ENCODE measurements at regions not wholly inside any gene's neighbourhood (a gene's known extent, or its start where the extent isn't known, plus 50 kb on each side); places are given as distances from the start of the nearest gene placed in this dataset.

GRCh38 chr17:34799751-34800150, 161.5 kb downstream of the CCT6B start:
- TF ChIP-seq CTCF (conservative IDR thresholded peaks at IDR 0.05; ENCODE audit: low read depth, low read length) = no peak
- H3K4me3 ChIP-seq (ENCODE audit: low read depth, low read length) = no peak overlapping the region
- DNase-seq (ENCODE audit: low read depth) = no peak

GRCh38 chr17:34798581-34798980, 162.7 kb downstream of the CCT6B start:
- no peak for TF ChIP-seq CTCF (conservative IDR thresholded peaks at IDR 0.05; ENCODE audit: low read depth, low read length)
- DNase-seq (ENCODE audit: low read depth) = no peak
- H3K4me3 ChIP-seq (ENCODE audit: low read depth, low read length) = no peak overlapping the region

- no peak for DNase-seq (ENCODE audit: low read depth)
- TF ChIP-seq CTCF (conservative IDR thresholded peaks at IDR 0.05; ENCODE audit: low read depth, low read length) = no peak
- no peak overlapping the region for H3K4me3 ChIP-seq (ENCODE audit: low read depth, low read length)
These were observed 163.5 kb downstream of the CCT6B start for GRCh38 chr17:34797720-34798119.

GRCh38 chr17:34793231-34793908, 167.9 kb downstream of the CCT6B start:
- TF ChIP-seq CTCF (conservative IDR thresholded peaks at IDR 0.05; ENCODE audit: low read depth, low read length) = no peak
- H3K4me3 ChIP-seq (ENCODE audit: low read depth, low read length) = no peak overlapping the region
- DNase-seq (ENCODE audit: low read depth) = no peak

GRCh38 chr17:34788696-34789095, 172.6 kb downstream of the CCT6B start:
- no peak for TF ChIP-seq CTCF (conservative IDR thresholded peaks at IDR 0.05; ENCODE audit: low read depth, low read length)
- no peak overlapping the region for H3K4me3 ChIP-seq (ENCODE audit: low read depth, low read length)
- DNase-seq (ENCODE audit: low read depth) = no peak

GRCh38 chr17:34784526-34784925, 176.7 kb downstream of the CCT6B start:
- no peak for TF ChIP-seq CTCF (conservative IDR thresholded peaks at IDR 0.05; ENCODE audit: low read depth, low read length)
- no peak overlapping the region for H3K4me3 ChIP-seq (ENCODE audit: low read depth, low read length)
- no peak for DNase-seq (ENCODE audit: low read depth)

GRCh38 chr17:34782271-34782670, 179.0 kb downstream of the CCT6B start:
- H3K4me3 ChIP-seq (ENCODE audit: low read depth, low read length) = no peak overlapping the region
- TF ChIP-seq CTCF (conservative IDR thresholded peaks at IDR 0.05; ENCODE audit: low read depth, low read length) = no peak
- DNase-seq (ENCODE audit: low read depth) = no peak

Data from epithelial cell of proximal tubule (primary cell).